Fibroblast of villous mesenchyme (primary cell): ENCODE measurements at regions not wholly inside any gene's neighbourhood (a gene's known extent, or its start where the extent isn't known, plus 50 kb on each side); places are given as distances from the start of the nearest gene placed in this dataset.

Experiments
- DNase-seq: peaks from one replicate; pipeline ENCODE4 v3.0.0-alpha.2; 2010; ENCODE audit warnings: low read depth
- H3K4me3 ChIP-seq: 2 replicates; pipeline ENCODE4 v1.5.1; 2011; ENCODE audit warnings: low read depth, mild to moderate bottlenecking, low read length
- CTCF ChIP-seq: IDR thresholded peaks from 2 replicates; pipeline ENCODE4 v1.5.1; 2012; ENCODE audit warnings: low read depth, mild to moderate bottlenecking, low read length; ENCODE audit not compliant: insufficient read depth

- no peak for TF ChIP-seq CTCF
- no peak for DNase-seq
- H3K4me3 ChIP-seq, result no peak overlapping the region
Observed at GRCh38 chr7:49424109-49424508, 349.3 kb upstream of the VWC2 start.

- no peak for TF ChIP-seq CTCF
- no peak overlapping the region for H3K4me3 ChIP-seq
- DNase-seq, result no peak
Observed at GRCh38 chr7:49425277-49425818, 348.1 kb upstream of the VWC2 start.

DNA sequence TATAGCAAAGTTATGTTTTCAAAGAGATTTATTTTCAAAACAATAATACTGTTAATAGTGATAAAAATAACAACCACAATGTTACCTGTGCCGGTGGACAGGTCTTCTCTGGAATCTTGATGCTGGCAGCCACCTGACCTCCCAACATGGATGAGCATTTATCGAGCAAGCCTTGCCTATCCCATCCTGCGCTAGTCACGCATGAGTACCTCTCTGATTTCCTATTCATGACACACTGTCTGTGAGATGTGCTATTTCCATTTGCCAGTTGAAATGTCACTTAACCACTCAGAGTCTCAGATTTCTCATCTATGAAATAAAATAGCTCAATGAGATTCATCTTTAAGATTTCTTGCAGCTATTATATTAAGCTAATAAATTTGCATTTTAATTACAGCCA, 341.2 kb upstream of the VWC2 start:
- DNase-seq, result no peak
- TF ChIP-seq CTCF, result no peak
- no peak overlapping the region for H3K4me3 ChIP-seq

- no peak for DNase-seq
- no peak for TF ChIP-seq CTCF
Observed at GRCh38 chr7:49433794-49434193, 339.6 kb upstream of the VWC2 start.

DNA sequence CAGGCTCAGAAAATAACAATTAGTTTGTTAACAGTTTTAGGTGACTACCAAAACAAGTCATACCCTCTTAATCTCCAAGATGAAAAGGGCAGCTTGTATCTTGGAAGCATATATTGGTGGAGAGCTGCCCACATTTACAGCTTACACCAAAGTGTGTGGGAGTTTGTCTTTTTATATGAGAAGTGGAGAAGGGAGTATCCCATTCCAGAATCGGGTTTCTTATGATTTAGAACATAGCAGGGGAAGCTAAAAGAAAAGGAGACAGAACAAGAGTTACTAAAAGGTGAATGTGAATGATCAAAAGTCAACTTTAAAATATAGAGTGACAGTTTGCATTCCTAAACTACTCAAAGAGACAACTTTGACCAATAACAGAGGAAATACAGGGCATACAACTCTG, 338.6 kb upstream of the VWC2 start:
- no peak overlapping the region for H3K4me3 ChIP-seq
- no peak for TF ChIP-seq CTCF
- no peak for DNase-seq

More at GRCh38 chr7:49433794-49434193, 339.6 kb upstream of the VWC2 start:
- no peak overlapping the region for H3K4me3 ChIP-seq

GRCh38 chr7:49438281-49438680, 335.2 kb upstream of the VWC2 start:
- DNase-seq, result no peak
- H3K4me3 ChIP-seq, result no peak overlapping the region
- no peak for TF ChIP-seq CTCF

DNA sequence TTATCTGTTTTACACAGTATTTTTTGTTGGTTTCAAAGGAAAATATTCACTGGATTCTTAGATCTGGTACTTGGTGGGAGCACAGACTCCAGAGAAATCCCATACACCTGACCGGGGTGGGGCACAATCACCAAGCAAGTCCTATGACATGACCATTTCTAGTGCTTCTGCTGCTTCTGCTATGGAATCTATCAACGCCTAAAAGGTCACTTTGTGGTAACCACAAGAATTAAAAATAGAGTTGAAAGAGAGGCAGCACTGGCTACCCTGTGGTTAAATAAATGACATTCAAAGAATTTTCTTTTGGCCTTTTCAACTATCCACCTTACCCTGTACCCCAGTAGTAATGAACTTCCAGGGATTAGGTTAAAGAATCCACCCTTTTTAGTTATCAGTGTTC, 329.9 kb upstream of the VWC2 start:
- TF ChIP-seq CTCF, result no peak
- no peak for DNase-seq
- H3K4me3 ChIP-seq, result no peak overlapping the region
